ENCODE measurements at regions not wholly inside any gene's neighbourhood (a gene's known extent, or its start where the extent isn't known, plus 50 kb on each side); places are given as distances from the start of the nearest gene placed in this dataset.

DNA sequence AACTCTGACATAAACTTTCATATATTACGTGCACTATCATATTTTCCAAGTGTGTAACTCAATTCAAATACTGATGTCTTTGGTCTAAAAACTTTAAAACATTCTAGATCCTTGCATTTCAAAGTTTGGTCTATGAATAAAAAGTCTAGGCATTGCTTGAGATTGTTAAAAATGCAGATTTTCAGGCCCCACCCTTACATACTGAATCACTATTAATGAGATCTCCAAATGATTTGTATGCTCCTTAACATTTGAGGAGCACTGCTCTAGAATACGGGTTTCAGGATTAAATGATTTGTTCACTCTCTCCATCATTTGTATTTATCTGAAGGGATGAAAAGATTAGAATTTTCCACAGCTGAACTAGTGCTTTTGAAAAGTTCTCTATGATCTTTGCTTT is 202.9 kb downstream of the KBTBD8 start:
- peaks cover 0 to 2% (median 0%) of the 10 kb centered on the region in 5 donors for H3K9me3 Mint-ChIP-seq
- no peak overlapping the region for H3K27ac ChIP-seq (ENCODE audit: low read depth, low read length)
- POLR2A ChIA-PET = no interaction called here

GRCh38 chr3:67202053-67202452 is 203.9 kb downstream of the KBTBD8 start:
- Histone ChIP-seq H3K27me3 (ENCODE audit: insufficient read depth, low read length, poor library complexity, severe bottlenecking) (no peaks in the 10 kb centered on the region), H3K4me1 (ENCODE audit: insufficient read depth, low read length) (no peaks in the 10 kb centered on the region), H3K4me3 (ENCODE audit: low read length) (no peak overlapping the region), H3K9me3 (ENCODE audit: low read length) (no peaks in the 10 kb centered on the region), H3K27ac (ENCODE audit: low read depth, low read length) (no peak overlapping the region), H3K36me3 (ENCODE audit: insufficient read depth, low read length) (no peaks in the 10 kb centered on the region)
- Mint-ChIP-seq H3K27ac (no peak overlapping the region), H3K36me3 (no peaks in the 10 kb centered on the region), H3K27me3 (peaks cover 0 to 4% of the 10 kb centered on the region in 2 donors), H3K4me1 (no peaks in the 10 kb centered on the region), H3K4me3 (no peak overlapping the region), H3K9me3 (peaks cover 0 to 2% (median 0%) of the 10 kb centered on the region in 5 donors)
- DNase-seq = no peak
- CTCF ChIA-PET = no interaction called here
- POLR2A ChIA-PET = no interaction called here

More for the DNA sequence above, 202.9 kb downstream of the KBTBD8 start:
- CTCF ChIA-PET = no interaction called here
- peaks cover 0 to 3% of the 10 kb centered on the region in 2 donors for H3K27me3 Mint-ChIP-seq
- no peaks in the 10 kb centered on the region for H3K4me1 Mint-ChIP-seq
- H3K36me3 Mint-ChIP-seq = no peaks in the 10 kb centered on the region
- H3K36me3 ChIP-seq (ENCODE audit: insufficient read depth, low read length) = no peaks in the 10 kb centered on the region
- DNase-seq = no peak
- H3K27me3 ChIP-seq (ENCODE audit: insufficient read depth, low read length, poor library complexity, severe bottlenecking) = no peaks in the 10 kb centered on the region
- no peak overlapping the region for H3K27ac Mint-ChIP-seq
- H3K4me3 ChIP-seq (ENCODE audit: low read length) = no peak overlapping the region
- H3K4me1 ChIP-seq (ENCODE audit: insufficient read depth, low read length) = no peaks in the 10 kb centered on the region
- no peaks in the 10 kb centered on the region for H3K9me3 ChIP-seq (ENCODE audit: low read length)
- H3K4me3 Mint-ChIP-seq = no peak overlapping the region

GRCh38 chr3:67204951-67205350 is 206.8 kb downstream of the KBTBD8 start:
- no peaks in the 10 kb centered on the region for H3K4me1 Mint-ChIP-seq
- H3K9me3 Mint-ChIP-seq = peaks cover 0 to 2% (median 0%) of the 10 kb centered on the region in 5 donors
- Histone ChIP-seq H3K4me1 (ENCODE audit: insufficient read depth, low read length) (no peaks in the 10 kb centered on the region), H3K27me3 (ENCODE audit: insufficient read depth, low read length, poor library complexity, severe bottlenecking) (no peaks in the 10 kb centered on the region), H3K4me3 (ENCODE audit: low read length) (no peak overlapping the region), H3K36me3 (ENCODE audit: insufficient read depth, low read length) (no peaks in the 10 kb centered on the region), H3K27ac (ENCODE audit: low read depth, low read length) (no peak overlapping the region), H3K9me3 (ENCODE audit: low read length) (no peaks in the 10 kb centered on the region)
- H3K27me3 Mint-ChIP-seq = peaks cover 0 to 6% of the 10 kb centered on the region in 2 donors
- H3K27ac Mint-ChIP-seq = no peak overlapping the region
- ChIA-PET CTCF (no interaction called here), POLR2A (no interaction called here)
- no peaks in the 10 kb centered on the region for H3K36me3 Mint-ChIP-seq
- no peak overlapping the region for H3K4me3 Mint-ChIP-seq
- no peak for DNase-seq

GRCh38 chr3:67215690-67216089 is 217.6 kb downstream of the KBTBD8 start:
- no peak overlapping the region for H3K4me3 ChIP-seq (ENCODE audit: low read length)
- H3K27ac ChIP-seq (ENCODE audit: low read depth, low read length) = no peak overlapping the region
- H3K27me3 ChIP-seq (ENCODE audit: insufficient read depth, low read length, poor library complexity, severe bottlenecking) = no peaks in the 10 kb centered on the region
- no peak for DNase-seq
- Mint-ChIP-seq H3K9me3 (no peaks in the 10 kb centered on the region), H3K4me1 (no peaks in the 10 kb centered on the region), H3K36me3 (no peaks in the 10 kb centered on the region), H3K27ac (no peak overlapping the region), H3K4me3 (no peak overlapping the region), H3K27me3 (peaks cover 0 to 4% of the 10 kb centered on the region in 2 donors)
- H3K9me3 ChIP-seq (ENCODE audit: low read length) = no peaks in the 10 kb centered on the region
- no peaks in the 10 kb centered on the region for H3K4me1 ChIP-seq (ENCODE audit: insufficient read depth, low read length)
- CTCF ChIA-PET = no interaction called here
- H3K36me3 ChIP-seq (ENCODE audit: insufficient read depth, low read length) = no peaks in the 10 kb centered on the region
- POLR2A ChIA-PET = no interaction called here

GRCh38 chr3:67227030-67227429 is 228.9 kb downstream of the KBTBD8 start:
- Histone ChIP-seq H3K4me3 (ENCODE audit: low read length) (no peak overlapping the region), H3K27ac (ENCODE audit: low read depth, low read length) (no peak overlapping the region), H3K9me3 (ENCODE audit: low read length) (no peaks in the 10 kb centered on the region), H3K36me3 (ENCODE audit: insufficient read depth, low read length) (no peaks in the 10 kb centered on the region), H3K4me1 (ENCODE audit: insufficient read depth, low read length) (no peaks in the 10 kb centered on the region), H3K27me3 (ENCODE audit: insufficient read depth, low read length, poor library complexity, severe bottlenecking) (no peaks in the 10 kb centered on the region)
- POLR2A ChIA-PET = no interaction called here
- no peak for DNase-seq
- CTCF ChIA-PET = no interaction called here
- Mint-ChIP-seq H3K4me3 (no peak overlapping the region), H3K9me3 (no peaks in the 10 kb centered on the region), H3K27me3 (peaks cover 0 to 3% of the 10 kb centered on the region in 2 donors), H3K4me1 (no peaks in the 10 kb centered on the region), H3K27ac (no peak overlapping the region), H3K36me3 (no peaks in the 10 kb centered on the region)

DNA sequence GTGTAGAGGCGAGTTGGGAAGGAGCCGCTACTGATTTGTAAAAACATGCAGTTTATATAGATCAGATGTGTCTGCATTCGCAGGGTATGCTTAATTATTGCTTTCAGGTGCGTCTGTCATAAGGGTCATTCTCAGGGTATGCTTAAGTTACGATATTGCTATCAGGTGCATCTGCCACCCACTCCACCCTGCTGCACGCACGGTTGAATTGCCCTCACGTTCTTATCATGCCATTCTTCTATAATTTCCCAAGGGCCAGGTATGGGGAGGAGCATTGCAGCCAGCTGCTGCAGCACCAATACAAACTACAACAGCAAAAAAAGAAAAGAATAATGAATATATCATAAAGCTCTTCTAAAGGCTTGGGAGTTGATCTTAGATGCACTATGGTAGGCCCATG is 230.0 kb downstream of the KBTBD8 start:
- no peak for DNase-seq
- Mint-ChIP-seq H3K4me3 (no peak overlapping the region), H3K9me3 (no peaks in the 10 kb centered on the region), H3K4me1 (no peaks in the 10 kb centered on the region), H3K36me3 (peaks cover 0 to 4% (median 0%) of the 10 kb centered on the region in 3 donors), H3K27ac (no peak overlapping the region), H3K27me3 (peaks cover 3 to 5% of the 10 kb centered on the region in 2 donors)
- ChIA-PET CTCF (no interaction called here), POLR2A (no interaction called here)
- no peaks in the 10 kb centered on the region for H3K36me3 ChIP-seq (ENCODE audit: insufficient read depth, low read length)
- H3K27me3 ChIP-seq (ENCODE audit: insufficient read depth, low read length, poor library complexity, severe bottlenecking) = no peaks in the 10 kb centered on the region
- no peaks in the 10 kb centered on the region for H3K4me1 ChIP-seq (ENCODE audit: insufficient read depth, low read length)
- no peaks in the 10 kb centered on the region for H3K9me3 ChIP-seq (ENCODE audit: low read length)
- H3K4me3 ChIP-seq (ENCODE audit: low read length) = no peak overlapping the region
- no peak overlapping the region for H3K27ac ChIP-seq (ENCODE audit: low read depth, low read length)

DNA sequence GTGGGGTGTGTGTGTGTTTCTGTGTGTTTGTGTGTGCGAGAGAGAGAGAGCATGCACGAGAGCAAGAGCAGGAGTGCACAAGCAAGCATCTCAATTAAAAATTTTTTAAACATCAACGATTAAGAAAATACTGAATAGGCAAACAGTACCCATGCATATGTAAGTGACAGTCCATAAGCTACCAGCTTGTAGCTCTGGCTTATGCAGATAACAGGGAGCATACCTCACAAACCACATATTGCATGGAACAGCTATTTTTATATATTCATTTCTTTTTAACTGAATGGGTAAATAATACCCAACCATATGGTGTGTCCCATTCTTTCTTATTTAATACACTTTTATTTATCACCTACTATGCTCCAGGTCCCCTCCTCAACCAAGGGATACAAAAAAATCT is 234.5 kb downstream of the KBTBD8 start:
- H3K4me1 Mint-ChIP-seq = no peaks in the 10 kb centered on the region
- CTCF ChIA-PET = no interaction called here
- peaks cover 0 to 4% (median 0%) of the 10 kb centered on the region in 5 donors for H3K9me3 Mint-ChIP-seq
- Histone ChIP-seq H3K4me1 (ENCODE audit: insufficient read depth, low read length) (no peaks in the 10 kb centered on the region), H3K27me3 (ENCODE audit: insufficient read depth, low read length, poor library complexity, severe bottlenecking) (no peaks in the 10 kb centered on the region), H3K27ac (ENCODE audit: low read depth, low read length) (no peak overlapping the region), H3K36me3 (ENCODE audit: insufficient read depth, low read length) (no peaks in the 10 kb centered on the region), H3K4me3 (ENCODE audit: low read length) (no peak overlapping the region), H3K9me3 (ENCODE audit: low read length) (no peaks in the 10 kb centered on the region)
- POLR2A ChIA-PET = no interaction called here
- no peak overlapping the region for H3K27ac Mint-ChIP-seq
- DNase-seq = no peak
- peaks cover 2 to 3% of the 10 kb centered on the region in 2 donors for H3K27me3 Mint-ChIP-seq
- H3K36me3 Mint-ChIP-seq = peaks cover 0 to 4% (median 0%) of the 10 kb centered on the region in 3 donors
- H3K4me3 Mint-ChIP-seq = no peak overlapping the region

DNA sequence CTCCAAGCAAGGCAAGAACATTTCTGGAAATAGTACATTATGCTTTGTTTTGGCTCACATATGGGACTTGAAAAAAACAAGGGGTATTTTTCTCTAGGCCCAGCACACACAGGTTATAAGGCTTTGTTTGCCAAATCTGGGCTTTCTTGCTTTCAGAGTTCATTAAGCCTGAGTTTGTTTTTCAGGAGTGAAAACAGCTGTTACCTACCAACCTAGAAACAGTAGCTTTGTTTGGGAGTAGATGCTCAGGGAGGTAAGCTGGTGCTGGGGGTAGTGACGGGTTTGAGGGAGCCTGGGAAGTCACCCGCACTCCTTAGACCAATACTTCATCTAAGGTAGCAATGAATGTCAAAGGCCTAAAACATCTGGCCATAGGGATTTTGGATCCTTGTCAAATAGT is 241.2 kb downstream of the KBTBD8 start:
- ChIA-PET CTCF (no interaction called here), POLR2A (no interaction called here)
- peaks cover 0 to 4% (median 0%) of the 10 kb centered on the region in 5 donors for H3K9me3 Mint-ChIP-seq
- no peaks in the 10 kb centered on the region for H3K27me3 Mint-ChIP-seq
- Histone ChIP-seq H3K36me3 (ENCODE audit: insufficient read depth, low read length) (no peaks in the 10 kb centered on the region), H3K4me1 (ENCODE audit: insufficient read depth, low read length) (no peaks in the 10 kb centered on the region), H3K27ac (ENCODE audit: low read depth, low read length) (no peak overlapping the region), H3K9me3 (ENCODE audit: low read length) (no peaks in the 10 kb centered on the region), H3K27me3 (ENCODE audit: insufficient read depth, low read length, poor library complexity, severe bottlenecking) (no peaks in the 10 kb centered on the region), H3K4me3 (ENCODE audit: low read length) (no peak overlapping the region)
- H3K4me3 Mint-ChIP-seq = no peak overlapping the region
- no peak overlapping the region for H3K27ac Mint-ChIP-seq
- no peak for DNase-seq
- no peaks in the 10 kb centered on the region for H3K4me1 Mint-ChIP-seq
- no peaks in the 10 kb centered on the region for H3K36me3 Mint-ChIP-seq

- no peak overlapping the region for H3K4me3 Mint-ChIP-seq
- Histone ChIP-seq H3K4me3 (ENCODE audit: low read length) (no peak overlapping the region), H3K27ac (ENCODE audit: low read depth, low read length) (no peak overlapping the region), H3K4me1 (ENCODE audit: insufficient read depth, low read length) (no peaks in the 10 kb centered on the region), H3K36me3 (ENCODE audit: insufficient read depth, low read length) (no peaks in the 10 kb centered on the region), H3K9me3 (ENCODE audit: low read length) (no peaks in the 10 kb centered on the region), H3K27me3 (ENCODE audit: insufficient read depth, low read length, poor library complexity, severe bottlenecking) (no peaks in the 10 kb centered on the region)
- no peak for DNase-seq
- peaks cover 0 to 4% (median 0%) of the 10 kb centered on the region in 5 donors for H3K9me3 Mint-ChIP-seq
- H3K27ac Mint-ChIP-seq = no peak overlapping the region
- no peaks in the 10 kb centered on the region for H3K36me3 Mint-ChIP-seq
- CTCF ChIA-PET = no interaction called here
- POLR2A ChIA-PET = no interaction called here
- H3K4me1 Mint-ChIP-seq = no peaks in the 10 kb centered on the region
- H3K27me3 Mint-ChIP-seq = no peaks in the 10 kb centered on the region
Measured at GRCh38 chr3:67241084-67241483, 243.0 kb downstream of the KBTBD8 start.

All from CD8-positive, alpha-beta memory T cell (primary cell).